Liver (tissue), 3 donors: ENCODE measurements at regions not wholly inside any gene's neighbourhood (a gene's known extent, or its start where the extent isn't known, plus 50 kb on each side); places are given as distances from the start of the nearest gene placed in this dataset.

ENCODE experiments used
- EGR1 ChIP-seq, 2 donors: IDR thresholded peaks; 2 replicates each; pipeline ENCODE4 v1.6.1; 2016 to 2018; ENCODE audit warnings: antibody characterized with exemption in 2 of 2, low read depth in 2 of 2
- GABPA ChIP-seq, 2 donors: IDR thresholded peaks in 1 of 2; conservative IDR thresholded peaks in 1 of 2; 2 replicates each; pipeline ENCODE4 v1.6.1; 2016; ENCODE audit warnings: antibody characterized with exemption in 2 of 2, mild to moderate bottlenecking in 1 of 2, moderate library complexity in 1 of 2
- JUND ChIP-seq, 2 donors: IDR thresholded peaks; 2 replicates each; pipeline ENCODE4 v1.6.1; 2016; ENCODE audit warnings: antibody characterized with exemption in 2 of 2
- RAD21 ChIP-seq, 2 donors: IDR thresholded peaks; 2 replicates each; pipeline ENCODE4 v1.6.1; 2016; ENCODE audit warnings: antibody characterized with exemption in 2 of 2, mild to moderate bottlenecking in 2 of 2
- REST ChIP-seq: IDR thresholded peaks from 2 replicates; pipeline ENCODE4 v1.6.1; 2016; ENCODE audit warnings: antibody characterized with exemption, mild to moderate bottlenecking
- SP1 ChIP-seq: IDR thresholded peaks from 2 replicates; pipeline ENCODE4 v1.6.1; 2018; ENCODE audit warnings: antibody characterized with exemption, mild to moderate bottlenecking
- YY1 ChIP-seq: IDR thresholded peaks from 2 replicates; pipeline ENCODE4 v1.6.1; 2016; ENCODE audit warnings: antibody characterized with exemption, mild to moderate bottlenecking
- TF ChIP-seq, protein P1 (sequence below): fragments of 150-350 bp; IDR thresholded peaks from 2 replicates; pipeline ENCODE4 v1.5.1; 2017; ENCODE audit warnings: improper control_type of control experiment, low read depth, low read length; ENCODE audit not compliant: missing input control
- TF ChIP-seq, protein P2 (sequence below): IDR thresholded peaks from 2 replicates; pipeline ENCODE4 v1.6.1; 2016; ENCODE audit warnings: antibody characterized with exemption
- TF ChIP-seq, protein P3 (sequence below): IDR thresholded peaks from 2 replicates; pipeline ENCODE4 v1.6.1; 2016; ENCODE audit warnings: antibody characterized with exemption
- donor health status: healthy.
- donor health status: healthy.

GRCh38 chr21:16169102-16169511 is 439.3 kb downstream of the USP25 start:
- TF ChIP-seq, protein P1, sequence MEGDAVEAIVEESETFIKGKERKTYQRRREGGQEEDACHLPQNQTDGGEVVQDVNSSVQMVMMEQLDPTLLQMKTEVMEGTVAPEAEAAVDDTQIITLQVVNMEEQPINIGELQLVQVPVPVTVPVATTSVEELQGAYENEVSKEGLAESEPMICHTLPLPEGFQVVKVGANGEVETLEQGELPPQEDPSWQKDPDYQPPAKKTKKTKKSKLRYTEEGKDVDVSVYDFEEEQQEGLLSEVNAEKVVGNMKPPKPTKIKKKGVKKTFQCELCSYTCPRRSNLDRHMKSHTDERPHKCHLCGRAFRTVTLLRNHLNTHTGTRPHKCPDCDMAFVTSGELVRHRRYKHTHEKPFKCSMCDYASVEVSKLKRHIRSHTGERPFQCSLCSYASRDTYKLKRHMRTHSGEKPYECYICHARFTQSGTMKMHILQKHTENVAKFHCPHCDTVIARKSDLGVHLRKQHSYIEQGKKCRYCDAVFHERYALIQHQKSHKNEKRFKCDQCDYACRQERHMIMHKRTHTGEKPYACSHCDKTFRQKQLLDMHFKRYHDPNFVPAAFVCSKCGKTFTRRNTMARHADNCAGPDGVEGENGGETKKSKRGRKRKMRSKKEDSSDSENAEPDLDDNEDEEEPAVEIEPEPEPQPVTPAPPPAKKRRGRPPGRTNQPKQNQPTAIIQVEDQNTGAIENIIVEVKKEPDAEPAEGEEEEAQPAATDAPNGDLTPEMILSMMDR: no peak
- TF ChIP-seq, protein P2, sequence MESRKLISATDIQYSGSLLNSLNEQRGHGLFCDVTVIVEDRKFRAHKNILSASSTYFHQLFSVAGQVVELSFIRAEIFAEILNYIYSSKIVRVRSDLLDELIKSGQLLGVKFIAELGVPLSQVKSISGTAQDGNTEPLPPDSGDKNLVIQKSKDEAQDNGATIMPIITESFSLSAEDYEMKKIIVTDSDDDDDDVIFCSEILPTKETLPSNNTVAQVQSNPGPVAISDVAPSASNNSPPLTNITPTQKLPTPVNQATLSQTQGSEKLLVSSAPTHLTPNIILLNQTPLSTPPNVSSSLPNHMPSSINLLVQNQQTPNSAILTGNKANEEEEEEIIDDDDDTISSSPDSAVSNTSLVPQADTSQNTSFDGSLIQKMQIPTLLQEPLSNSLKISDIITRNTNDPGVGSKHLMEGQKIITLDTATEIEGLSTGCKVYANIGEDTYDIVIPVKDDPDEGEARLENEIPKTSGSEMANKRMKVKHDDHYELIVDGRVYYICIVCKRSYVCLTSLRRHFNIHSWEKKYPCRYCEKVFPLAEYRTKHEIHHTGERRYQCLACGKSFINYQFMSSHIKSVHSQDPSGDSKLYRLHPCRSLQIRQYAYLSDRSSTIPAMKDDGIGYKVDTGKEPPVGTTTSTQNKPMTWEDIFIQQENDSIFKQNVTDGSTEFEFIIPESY: no peak
- TF ChIP-seq GABPA (IDR thresholded peaks at IDR 0.05 in 1 of 2, conservative IDR thresholded peaks at IDR 0.05 in 1 of 2) (no peak), JUND (IDR thresholded peaks at IDR 0.05) (no peak), YY1 (no peak), RAD21 (IDR thresholded peaks at IDR 0.05) (no peak), EGR1 (IDR thresholded peaks at IDR 0.05; ENCODE audit: low read depth in 2 of 2) (no peak), SP1 (no peak), REST (no peak)
- TF ChIP-seq, protein P3, sequence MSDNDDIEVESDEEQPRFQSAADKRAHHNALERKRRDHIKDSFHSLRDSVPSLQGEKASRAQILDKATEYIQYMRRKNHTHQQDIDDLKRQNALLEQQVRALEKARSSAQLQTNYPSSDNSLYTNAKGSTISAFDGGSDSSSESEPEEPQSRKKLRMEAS: no peak
